ENCODE measurements at regions not wholly inside any gene's neighbourhood (a gene's known extent, or its start where the extent isn't known, plus 50 kb on each side); places are given as distances from the start of the nearest gene placed in this dataset.

DNA sequence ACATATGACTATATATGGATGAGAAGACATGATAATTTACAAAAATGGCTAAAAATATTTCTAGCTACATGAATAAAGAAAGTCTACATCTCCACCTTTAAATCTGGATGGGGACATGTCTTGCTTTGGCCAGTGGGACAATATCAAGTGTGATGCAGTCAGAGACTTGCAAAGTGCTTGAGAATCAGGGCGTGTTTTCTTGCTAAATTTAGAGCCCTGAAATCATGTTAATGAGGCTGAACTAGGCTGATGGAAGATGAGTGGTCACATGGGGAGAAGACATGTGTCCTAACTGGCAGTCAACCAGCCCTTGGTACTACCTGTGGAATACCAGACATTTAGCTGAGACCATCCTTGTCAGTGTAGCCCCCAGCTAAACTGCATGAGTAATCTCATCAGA, 278.5 kb upstream of the RGPD4 start:
- 69 to 72% methylated on average over 1 of the region's 1 CpG for WGBS, 2 donors
- Histone ChIP-seq H3K27me3 (ENCODE audit: control insufficient read depth in 3 of 3, insufficient read depth in 3 of 3, low read length in 2 of 3) (no peaks in the 10 kb centered on the region), H3K36me3 (ENCODE audit: control insufficient read depth in 4 of 4, insufficient read depth in 4 of 4, low read length in 4 of 4) (no peaks in the 10 kb centered on the region), H3K9me3 (ENCODE audit: control insufficient read depth in 4 of 4, insufficient read depth in 3 of 4, low read length in 3 of 4) (no peaks in the 10 kb centered on the region), H3K9ac (ENCODE audit: insufficient read depth in 1 of 2, low read length in 2 of 2) (no peak overlapping the region), H3K4me1 (ENCODE audit: control insufficient read depth in 5 of 5, insufficient read depth in 5 of 5, low read length in 5 of 5) (no peaks in the 10 kb centered on the region), H3K27ac (ENCODE audit: low read depth in 1 of 2, low read length in 1 of 2) (no peak overlapping the region), H3K4me3 (no peak overlapping the region)
- no peak for DNase-seq
- TF ChIP-seq, protein P1, sequence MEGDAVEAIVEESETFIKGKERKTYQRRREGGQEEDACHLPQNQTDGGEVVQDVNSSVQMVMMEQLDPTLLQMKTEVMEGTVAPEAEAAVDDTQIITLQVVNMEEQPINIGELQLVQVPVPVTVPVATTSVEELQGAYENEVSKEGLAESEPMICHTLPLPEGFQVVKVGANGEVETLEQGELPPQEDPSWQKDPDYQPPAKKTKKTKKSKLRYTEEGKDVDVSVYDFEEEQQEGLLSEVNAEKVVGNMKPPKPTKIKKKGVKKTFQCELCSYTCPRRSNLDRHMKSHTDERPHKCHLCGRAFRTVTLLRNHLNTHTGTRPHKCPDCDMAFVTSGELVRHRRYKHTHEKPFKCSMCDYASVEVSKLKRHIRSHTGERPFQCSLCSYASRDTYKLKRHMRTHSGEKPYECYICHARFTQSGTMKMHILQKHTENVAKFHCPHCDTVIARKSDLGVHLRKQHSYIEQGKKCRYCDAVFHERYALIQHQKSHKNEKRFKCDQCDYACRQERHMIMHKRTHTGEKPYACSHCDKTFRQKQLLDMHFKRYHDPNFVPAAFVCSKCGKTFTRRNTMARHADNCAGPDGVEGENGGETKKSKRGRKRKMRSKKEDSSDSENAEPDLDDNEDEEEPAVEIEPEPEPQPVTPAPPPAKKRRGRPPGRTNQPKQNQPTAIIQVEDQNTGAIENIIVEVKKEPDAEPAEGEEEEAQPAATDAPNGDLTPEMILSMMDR (IDR thresholded peaks at IDR 0.05; ENCODE audit: control extremely low read depth, extremely low read depth) = no peak
- ATAC-seq (ENCODE audit: insufficient read depth, low FRiP score) = no peak

GRCh38 chr2:107553046-107553445, 273.6 kb upstream of the RGPD4 start:
- TF ChIP-seq, protein P1 (IDR thresholded peaks at IDR 0.05; ENCODE audit: control extremely low read depth, extremely low read depth) = no peak
- no peak for ATAC-seq (ENCODE audit: insufficient read depth, low FRiP score)
- no peak overlapping the region for H3K4me3 ChIP-seq
- H3K27me3 ChIP-seq (ENCODE audit: control insufficient read depth in 3 of 3, insufficient read depth in 3 of 3, low read length in 2 of 3) = no peaks in the 10 kb centered on the region
- 77 to 86% methylated on average over 2 of the region's 2 CpGs for WGBS, 2 donors
- H3K9me3 ChIP-seq (ENCODE audit: control insufficient read depth in 4 of 4, insufficient read depth in 3 of 4, low read length in 3 of 4) = peaks cover 0 to 10% (median 5%) of the 10 kb centered on the region in 4 donors
- no peaks in the 10 kb centered on the region for H3K36me3 ChIP-seq (ENCODE audit: control insufficient read depth in 4 of 4, insufficient read depth in 4 of 4, low read length in 4 of 4)
- no peaks in the 10 kb centered on the region for H3K4me1 ChIP-seq (ENCODE audit: control insufficient read depth in 5 of 5, insufficient read depth in 5 of 5, low read length in 5 of 5)
- H3K9ac ChIP-seq (ENCODE audit: insufficient read depth in 1 of 2, low read length in 2 of 2) = no peak overlapping the region
- DNase-seq = peak in 1 of 3 donors; percentile 2
- no peak overlapping the region for H3K27ac ChIP-seq (ENCODE audit: low read depth in 1 of 2, low read length in 1 of 2)

DNA sequence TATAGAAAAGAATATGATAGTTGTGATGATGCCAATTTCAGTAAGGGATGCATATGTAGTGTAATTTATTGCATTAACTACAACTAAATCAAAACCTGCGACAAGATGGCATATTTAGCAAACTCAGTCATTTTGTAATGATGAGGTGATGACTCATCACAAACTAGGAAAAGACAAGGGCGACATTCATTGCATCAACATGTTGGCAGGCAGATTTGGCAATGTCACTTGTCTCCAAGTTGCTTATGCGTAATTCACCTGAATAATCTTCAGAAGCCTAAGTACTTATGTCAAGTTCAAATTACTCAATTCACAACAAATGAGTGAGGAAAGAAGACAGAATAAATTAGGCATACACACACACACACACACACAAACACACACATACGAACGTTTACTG, 273.2 kb upstream of the RGPD4 start:
- Histone ChIP-seq H3K27me3 (ENCODE audit: control insufficient read depth in 3 of 3, insufficient read depth in 3 of 3, low read length in 2 of 3) (no peaks in the 10 kb centered on the region), H3K36me3 (ENCODE audit: control insufficient read depth in 4 of 4, insufficient read depth in 4 of 4, low read length in 4 of 4) (no peaks in the 10 kb centered on the region), H3K9me3 (ENCODE audit: control insufficient read depth in 4 of 4, insufficient read depth in 3 of 4, low read length in 3 of 4) (peaks cover 0 to 11% (median 5%) of the 10 kb centered on the region in 4 donors), H3K4me1 (ENCODE audit: control insufficient read depth in 5 of 5, insufficient read depth in 5 of 5, low read length in 5 of 5) (no peaks in the 10 kb centered on the region), H3K9ac (ENCODE audit: insufficient read depth in 1 of 2, low read length in 2 of 2) (no peak overlapping the region), H3K27ac (ENCODE audit: low read depth in 1 of 2, low read length in 1 of 2) (no peak overlapping the region), H3K4me3 (no peak overlapping the region)
- DNase-seq (no peak), ATAC-seq (ENCODE audit: insufficient read depth, low FRiP score) (no peak)
- whole genome bisulfite sequencing, 2 donors = 73 to 82% methylated on average over 5 of the region's 5 CpGs
- TF ChIP-seq, protein P1 (IDR thresholded peaks at IDR 0.05; ENCODE audit: control extremely low read depth, extremely low read depth) = no peak

DNA sequence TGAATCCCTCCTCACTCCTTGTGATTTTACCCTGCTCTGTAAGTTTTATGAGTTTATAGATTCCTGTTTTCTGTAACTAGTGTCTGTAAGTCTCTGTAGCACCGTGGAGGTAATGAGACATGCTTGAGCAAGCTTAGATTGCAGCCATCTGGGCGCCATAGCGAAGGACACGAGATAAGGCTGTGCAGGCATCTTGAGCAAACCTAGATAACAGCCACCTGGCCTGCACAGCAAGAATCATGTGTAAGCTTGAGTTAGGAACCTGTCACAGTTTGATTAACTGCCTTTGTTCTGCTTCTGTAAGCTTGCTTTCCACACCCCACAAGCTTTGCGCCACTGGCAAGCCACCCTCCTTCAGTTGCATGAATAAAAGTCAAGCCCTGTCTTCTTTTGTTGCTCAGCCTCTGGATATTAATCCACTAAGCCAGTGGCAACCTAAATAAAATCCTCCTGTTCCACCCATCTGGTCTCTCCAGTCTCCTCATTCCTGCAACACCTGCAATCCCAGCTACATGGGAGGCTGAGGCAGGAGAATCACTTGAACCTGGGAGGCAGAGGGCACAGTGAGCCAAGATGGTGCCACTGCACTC, 270.6 kb upstream of the RGPD4 start:
- H3K4me1 ChIP-seq (ENCODE audit: control insufficient read depth in 5 of 5, insufficient read depth in 5 of 5, low read length in 5 of 5) = no peaks in the 10 kb centered on the region
- 66 to 72% methylated on average over 5 of the region's 5 CpGs for WGBS, 2 donors
- H3K4me3 ChIP-seq = no peak overlapping the region
- peaks cover 0 to 14% (median 5%) of the 10 kb centered on the region in 4 donors for H3K9me3 ChIP-seq (ENCODE audit: control insufficient read depth in 4 of 4, insufficient read depth in 3 of 4, low read length in 3 of 4)
- no peaks in the 10 kb centered on the region for H3K36me3 ChIP-seq (ENCODE audit: control insufficient read depth in 4 of 4, insufficient read depth in 4 of 4, low read length in 4 of 4)
- H3K27me3 ChIP-seq (ENCODE audit: control insufficient read depth in 3 of 3, insufficient read depth in 3 of 3, low read length in 2 of 3) = no peaks in the 10 kb centered on the region
- no peak overlapping the region for H3K9ac ChIP-seq (ENCODE audit: insufficient read depth in 1 of 2, low read length in 2 of 2)
- no peak overlapping the region for H3K27ac ChIP-seq (ENCODE audit: low read depth in 1 of 2, low read length in 1 of 2)
- DNase-seq = no peak
- no peak for ATAC-seq (ENCODE audit: insufficient read depth, low FRiP score)
- TF ChIP-seq, protein P1 (IDR thresholded peaks at IDR 0.05; ENCODE audit: control extremely low read depth, extremely low read depth) = no peak
